CD4-positive, alpha-beta T cell treated with Interleukin-21 for 1 hour (primary cell): ENCODE measurements at regions not wholly inside any gene's neighbourhood (a gene's known extent, or its start where the extent isn't known, plus 50 kb on each side); places are given as distances from the start of the nearest gene placed in this dataset.

Source experiments
- DNase-seq: peaks from one replicate; pipeline ENCODE4 v3.0.0-alpha.2; 2020

- no peak for DNase-seq
Measured at GRCh38 chr2:64704161-64704560, 50.4 kb upstream of the SERTAD2 start.

- DNase-seq, result no peak
Measured at GRCh38 chr2:64704996-64705395, 51.3 kb upstream of the SERTAD2 start.

- no peak for DNase-seq
Measured at GRCh38 chr2:64707276-64707675, 53.6 kb upstream of the SERTAD2 start.

- DNase-seq, result no peak
Measured at GRCh38 chr2:64708829-64709228, 55.1 kb upstream of the SERTAD2 start.

GRCh38 chr2:64711252-64711800 is 57.6 kb upstream of the SERTAD2 start:
- DNase-seq, result no peak

- DNase-seq, result no peak
Measured at GRCh38 chr2:64713686-64714085, 60.0 kb upstream of the SERTAD2 start.

- no peak for DNase-seq
Measured at GRCh38 chr2:64716569-64716968, 62.9 kb upstream of the SERTAD2 start.

GRCh38 chr2:64718250-64718885 is 64.7 kb upstream of the SERTAD2 start:
- no peak for DNase-seq

- no peak for DNase-seq
Measured at GRCh38 chr2:64720535-64721319, 67.0 kb upstream of the SERTAD2 start.

- no peak for DNase-seq
Measured at GRCh38 chr2:64721320-64721623, 67.6 kb upstream of the SERTAD2 start.

- DNase-seq, result no peak
Measured at GRCh38 chr2:64722291-64723044, 68.8 kb upstream of the SERTAD2 start.

- peak; percentile 47 for DNase-seq
Measured at GRCh38 chr2:64727013-64727767, 73.5 kb upstream of the SERTAD2 start.

- DNase-seq, result no peak
Measured at GRCh38 chr2:64727843-64728463, 74.2 kb upstream of the SERTAD2 start.

GRCh38 chr2:64730551-64731262 is 77.0 kb upstream of the SERTAD2 start:
- DNase-seq, result peak; percentile 58

GRCh38 chr2:64731263-64731643 is 77.5 kb upstream of the SERTAD2 start:
- DNase-seq, result no peak

GRCh38 chr2:64731746-64732145 is 78.0 kb upstream of the SERTAD2 start:
- DNase-seq, result no peak

- DNase-seq, result no peak
Measured at GRCh38 chr2:64732146-64732545, 78.4 kb upstream of the SERTAD2 start.

- no peak for DNase-seq
Measured at GRCh38 chr2:64735504-64735903, 81.8 kb upstream of the SERTAD2 start.

GRCh38 chr2:64737547-64737946 is 83.8 kb upstream of the SERTAD2 start:
- DNase-seq, result no peak

GRCh38 chr2:64738026-64738425 is 84.3 kb upstream of the SERTAD2 start:
- DNase-seq, result no peak

- DNase-seq, result no peak
Measured at GRCh38 chr2:64742678-64743077, 89.0 kb upstream of the SERTAD2 start.
